ENCODE measurements at regions not wholly inside any gene's neighbourhood (a gene's known extent, or its start where the extent isn't known, plus 50 kb on each side); places are given as distances from the start of the nearest gene placed in this dataset.

- Histone ChIP-seq H3K4me2 (no peak overlapping the region; the same call in 2 of the 3 replicates), H3K4me1 (0 out of 3 replicates have a peak, but pooled peaks cover 5% of the 10 kb centered on the region), H3K27ac (no peak overlapping the region), H3K9me3 (no peaks in the 10 kb centered on the region), H3K4me3 (no peak overlapping the region)
- ChIA-PET POLR2A (no interaction called here), CTCF (no interaction called here)
- TF ChIP-seq REST (IDR thresholded peaks at IDR 0.05) (no peak), HES2 (IDR thresholded peaks at IDR 0.05) (no peak), PBX3 (IDR thresholded peaks at IDR 0.05) (no peak), ZC3H11A (IDR thresholded peaks at IDR 0.05) (no peak), GATA3 (IDR thresholded peaks at IDR 0.05; ENCODE audit: borderline replicate concordance) (no peak), JUNB (IDR thresholded peaks at IDR 0.05) (no peak), TP53 (CRISPR knock-in tag; IDR thresholded peaks at IDR 0.05) (no peak), CBX2 (IDR thresholded peaks at IDR 0.05; ENCODE audit: borderline replicate concordance, low read depth) (no peak), CHD2 (IDR thresholded peaks at IDR 0.05; ENCODE audit: low read length, partially characterized antibody) (no peak), RCOR1 (IDR thresholded peaks at IDR 0.05; ENCODE audit: low read depth, low read length) (no peak), CBX8 (IDR thresholded peaks at IDR 0.05) (no peak), ATOH8 (CRISPR knock-in tag; IDR thresholded peaks at IDR 0.05; ENCODE audit: low read depth) (no peak)
- DNase-seq (ENCODE audit: low read depth in 1 of 2, low spot score in 1 of 2) (no peak), ATAC-seq (no peak), FAIRE-seq (no peak)
- WGBS (ENCODE audit: missing lambda C conversion rate): 56% methylated on average over 8 of the region's 8 CpGs
These were observed 113.6 kb upstream of the IFNGR1 start for GRCh38 chr6:137332637-137333280.

GRCh38 chr6:137323860-137324259 is 104.7 kb upstream of the IFNGR1 start:
- 43% methylated on average over 1 of the region's 1 CpG for WGBS (ENCODE audit: missing lambda C conversion rate)
- TF ChIP-seq FOXS1 (CRISPR knock-in tag; IDR thresholded peaks at IDR 0.05) (no peak), RCOR1 (IDR thresholded peaks at IDR 0.05; ENCODE audit: low read depth, low read length) (no peak), ELK1 (IDR thresholded peaks at IDR 0.05; ENCODE audit: low read depth, low read length) (no peak), RAD21 (conservative IDR thresholded peaks at IDR 0.05 in 1 of 2, IDR thresholded peaks at IDR 0.05 in 1 of 2) (no peak), JUN (IDR thresholded peaks at IDR 0.05) (no peak), CTCF (IDR thresholded peaks at IDR 0.05) (no peak), HDAC2 (IDR thresholded peaks at IDR 0.05) (no peak), CBX2 (IDR thresholded peaks at IDR 0.05; ENCODE audit: borderline replicate concordance, low read depth) (no peak), POLR2A (IDR thresholded peaks at IDR 0.05; ENCODE audit: low read length) (no peak), NFE2L2 (conservative IDR thresholded peaks at IDR 0.05; ENCODE audit: low read length) (no peak)
- Histone ChIP-seq H3K4me2 (no peak overlapping the region), H3K4me1 (no peaks in the 10 kb centered on the region), H3K27ac (no peak overlapping the region), H3K9me3 (no peaks in the 10 kb centered on the region), H3K4me3 (no peak overlapping the region)
- FAIRE-seq: no peak
- ChIA-PET POLR2A (no interaction called here), CTCF (interaction anchor here (1.0 kb wide), 1 partner anchor 10 kb away, joined by 3 read pairs; no protein-coding TSS in a partner anchor)
- peak in 1 of 2 experiments; percentile 2 for DNase-seq (ENCODE audit: low read depth in 1 of 2, low spot score in 1 of 2)
- ATAC-seq: no peak
